ENCODE measurements at regions not wholly inside any gene's neighbourhood (a gene's known extent, or its start where the extent isn't known, plus 50 kb on each side); places are given as distances from the start of the nearest gene placed in this dataset.

DNA sequence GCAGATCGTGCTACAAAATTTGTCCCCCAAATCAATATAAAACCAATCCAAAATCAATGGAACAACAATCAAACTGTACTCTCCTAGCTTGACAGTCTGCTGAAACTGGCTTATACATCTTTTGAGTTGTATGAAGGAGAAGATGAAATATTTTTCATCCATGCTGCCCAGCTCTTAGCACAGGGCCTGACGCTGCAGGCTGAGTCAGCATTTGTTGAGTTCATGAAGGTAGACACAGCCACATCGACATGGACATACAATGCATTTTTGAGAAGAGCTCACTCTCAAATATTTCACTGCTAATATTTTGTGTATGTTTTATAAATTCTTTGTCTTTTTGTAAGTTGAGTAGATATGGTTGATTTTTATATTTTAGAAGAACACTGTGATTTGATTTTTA, 327.3 kb downstream of the OTOL1 start:
- TF ChIP-seq ETV6 (CRISPR knock-in tag; IDR thresholded peaks at IDR 0.05) = no peak
- no peak for TF ChIP-seq CTCF (IDR thresholded peaks at IDR 0.05)
- no peak for TF ChIP-seq JUN (CRISPR knock-in tag; IDR thresholded peaks at IDR 0.05)
- TF ChIP-seq ZBTB21 (CRISPR knock-in tag; IDR thresholded peaks at IDR 0.05; ENCODE audit: borderline replicate concordance) = no peak
- TF ChIP-seq, protein P1, sequence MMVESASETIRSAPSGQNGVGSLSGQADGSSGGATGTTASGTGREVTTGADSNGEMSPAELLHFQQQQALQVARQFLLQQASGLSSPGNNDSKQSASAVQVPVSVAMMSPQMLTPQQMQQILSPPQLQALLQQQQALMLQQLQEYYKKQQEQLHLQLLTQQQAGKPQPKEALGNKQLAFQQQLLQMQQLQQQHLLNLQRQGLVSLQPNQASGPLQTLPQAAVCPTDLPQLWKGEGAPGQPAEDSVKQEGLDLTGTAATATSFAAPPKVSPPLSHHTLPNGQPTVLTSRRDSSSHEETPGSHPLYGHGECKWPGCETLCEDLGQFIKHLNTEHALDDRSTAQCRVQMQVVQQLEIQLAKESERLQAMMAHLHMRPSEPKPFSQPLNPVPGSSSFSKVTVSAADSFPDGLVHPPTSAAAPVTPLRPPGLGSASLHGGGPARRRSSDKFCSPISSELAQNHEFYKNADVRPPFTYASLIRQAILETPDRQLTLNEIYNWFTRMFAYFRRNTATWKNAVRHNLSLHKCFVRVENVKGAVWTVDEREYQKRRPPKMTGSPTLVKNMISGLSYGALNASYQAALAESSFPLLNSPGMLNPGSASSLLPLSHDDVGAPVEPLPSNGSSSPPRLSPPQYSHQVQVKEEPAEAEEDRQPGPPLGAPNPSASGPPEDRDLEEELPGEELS (CRISPR knock-in tag; IDR thresholded peaks at IDR 0.05) = no peak
- TF ChIP-seq MAX (CRISPR knock-in tag; IDR thresholded peaks at IDR 0.05) = no peak
- TF ChIP-seq ZNF232 (CRISPR knock-in tag; IDR thresholded peaks at IDR 0.05) = no peak
- TF ChIP-seq NR2C2 (CRISPR knock-in tag; IDR thresholded peaks at IDR 0.05) = no peak
- TF ChIP-seq STAT6 (CRISPR knock-in tag; conservative IDR thresholded peaks at IDR 0.05; ENCODE audit: low read depth) = no peak
- TF ChIP-seq, protein P2, sequence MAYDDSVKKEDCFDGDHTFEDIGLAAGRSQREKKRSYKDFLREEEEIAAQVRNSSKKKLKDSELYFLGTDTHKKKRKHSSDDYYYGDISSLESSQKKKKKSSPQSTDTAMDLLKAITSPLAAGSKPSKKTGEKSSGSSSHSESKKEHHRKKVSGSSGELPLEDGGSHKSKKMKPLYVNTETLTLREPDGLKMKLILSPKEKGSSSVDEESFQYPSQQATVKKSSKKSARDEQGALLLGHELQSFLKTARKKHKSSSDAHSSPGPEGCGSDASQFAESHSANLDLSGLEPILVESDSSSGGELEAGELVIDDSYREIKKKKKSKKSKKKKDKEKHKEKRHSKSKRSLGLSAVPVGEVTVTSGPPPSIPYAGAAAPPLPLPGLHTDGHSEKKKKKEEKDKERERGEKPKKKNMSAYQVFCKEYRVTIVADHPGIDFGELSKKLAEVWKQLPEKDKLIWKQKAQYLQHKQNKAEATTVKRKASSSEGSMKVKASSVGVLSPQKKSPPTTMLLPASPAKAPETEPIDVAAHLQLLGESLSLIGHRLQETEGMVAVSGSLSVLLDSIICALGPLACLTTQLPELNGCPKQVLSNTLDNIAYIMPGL (CRISPR knock-in tag; IDR thresholded peaks at IDR 0.05) = no peak
- no peak for TF ChIP-seq NR1H2 (CRISPR knock-in tag; IDR thresholded peaks at IDR 0.05)
- no peak for TF ChIP-seq TP53 (CRISPR knock-in tag; IDR thresholded peaks at IDR 0.05)
- no peak for TF ChIP-seq ZNF416 (CRISPR knock-in tag; IDR thresholded peaks at IDR 0.05)

Data from WTC11 (cell line).